ENCODE measurements at regions not wholly inside any gene's neighbourhood (a gene's known extent, or its start where the extent isn't known, plus 50 kb on each side); places are given as distances from the start of the nearest gene placed in this dataset.

- TF ChIP-seq CTCF (IDR thresholded peaks at IDR 0.05; ENCODE audit: low read depth, low read length) (no peak), EZH2phosphoT487 (IDR thresholded peaks at IDR 0.05; ENCODE audit: low read depth) (no peak)
These were observed 80.5 kb upstream of the VSTM2B start for GRCh38 chr19:29445246-29445645.
